GM18861 (cell line): ENCODE measurements at regions not wholly inside any gene's neighbourhood (a gene's known extent, or its start where the extent isn't known, plus 50 kb on each side); places are given as distances from the start of the nearest gene placed in this dataset.
"Not testable (repeated sequence)": the region's sequence is repeated elsewhere in the genome, so short reads cannot be mapped to it uniquely, and the experiment has no call there.

Experiments used
- ATAC-seq: cut with Tn5 transposase; IDR thresholded peaks from one replicate; pipeline ENCODE4 v1.9.1; 2021; ENCODE audit not compliant: unreplicated experiment

DNA sequence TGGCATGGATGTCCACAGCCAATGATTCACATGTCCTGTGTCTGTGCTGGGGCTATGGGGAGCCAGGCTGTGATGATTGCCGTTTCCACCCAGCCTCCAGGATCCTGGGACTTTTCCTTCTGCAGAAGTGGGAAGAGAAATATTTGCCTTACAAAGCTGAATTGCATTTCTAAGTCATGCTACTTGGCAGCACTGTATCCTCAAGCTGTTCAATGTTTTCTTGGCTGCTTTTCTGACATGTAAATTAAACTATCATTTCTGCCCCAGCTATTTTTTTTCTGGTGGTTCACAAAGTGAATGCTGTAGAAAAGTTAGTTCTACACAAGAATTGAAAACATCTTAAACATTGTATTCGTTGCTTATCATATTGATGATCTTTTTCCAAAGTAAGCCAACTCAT lies 51.9 kb upstream of the TCERG1L start:
- ATAC-seq: no peak

- no peak for ATAC-seq
These were observed 60.0 kb upstream of the TCERG1L start for GRCh38 chr10:131371571-131371970.

DNA sequence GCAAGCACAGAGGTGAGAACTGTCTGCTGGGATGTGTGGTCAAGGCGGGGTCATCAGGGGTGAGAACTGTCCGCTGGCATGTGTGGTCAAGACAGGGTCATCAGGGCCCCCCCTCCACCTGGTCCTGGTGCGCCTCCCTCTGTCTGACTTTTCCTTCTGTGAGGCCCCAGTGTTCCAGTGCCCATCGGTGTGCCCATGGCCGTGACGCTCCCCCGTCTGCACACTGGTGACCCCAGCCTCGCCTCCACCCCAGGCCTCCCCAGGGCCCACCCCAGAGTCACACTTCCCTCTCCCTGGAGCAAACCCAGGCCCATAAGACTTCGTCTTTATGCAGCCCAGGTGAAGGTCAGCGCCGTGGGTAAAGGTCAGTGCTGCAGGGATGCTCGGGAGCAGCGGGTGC lies 70.1 kb upstream of the TCERG1L start:
- ATAC-seq: no peak

- ATAC-seq: not testable (repeated sequence)
These were observed 73.8 kb upstream of the TCERG1L start for GRCh38 chr10:131385161-131385872.

- no peak for ATAC-seq
These were observed 75.6 kb upstream of the TCERG1L start for GRCh38 chr10:131387018-131387529.

DNA sequence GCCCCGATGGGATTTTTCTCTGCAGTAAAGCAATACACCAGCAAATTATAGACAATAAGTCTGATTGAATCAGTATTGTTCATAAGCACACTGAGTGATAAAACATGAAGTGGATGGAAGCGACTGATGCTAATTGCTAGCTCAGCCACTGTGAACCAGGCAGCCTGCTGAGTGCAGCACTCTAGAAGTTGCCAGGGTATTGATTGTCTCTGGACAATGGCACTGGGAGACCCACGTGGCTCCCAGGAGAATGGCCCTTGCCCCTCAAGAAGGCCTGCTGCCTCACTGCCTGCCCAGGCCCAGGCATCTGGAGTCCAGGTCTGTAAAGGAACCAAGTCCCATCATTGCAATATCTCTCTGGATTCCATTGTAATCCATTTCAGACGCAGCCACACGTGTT lies 80.4 kb upstream of the TCERG1L start:
- no peak for ATAC-seq

- ATAC-seq: no peak
These were observed 84.9 kb upstream of the TCERG1L start for GRCh38 chr10:131396121-131397050.

GRCh38 chr10:131398166-131398565 lies 86.6 kb upstream of the TCERG1L start:
- ATAC-seq: no peak

DNA sequence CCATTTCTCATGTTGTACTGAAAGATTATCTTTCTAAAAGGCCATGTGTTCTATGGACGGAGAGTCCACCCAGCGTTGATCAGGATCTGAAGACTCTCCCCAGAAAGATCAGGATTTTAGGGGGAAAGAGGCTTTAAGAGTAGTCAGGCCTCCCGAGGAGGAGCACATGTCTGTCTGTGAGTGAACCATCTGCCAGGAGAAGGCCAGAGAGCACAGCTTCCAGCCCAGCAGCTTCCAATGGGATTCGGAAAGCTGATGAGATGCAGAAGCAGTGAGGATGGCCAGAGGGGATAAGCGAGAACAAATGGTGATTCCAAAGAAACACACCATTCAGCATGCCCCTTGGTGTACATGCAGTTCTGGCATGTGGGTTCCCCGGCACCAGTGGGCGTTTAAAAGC lies 88.5 kb upstream of the TCERG1L start:
- ATAC-seq: no peak

GRCh38 chr10:131400513-131400912 lies 89.0 kb upstream of the TCERG1L start:
- ATAC-seq: no peak

GRCh38 chr10:131402771-131403650 lies 91.5 kb upstream of the TCERG1L start:
- ATAC-seq: no peak

GRCh38 chr10:131403936-131404335 lies 92.4 kb upstream of the TCERG1L start:
- no peak for ATAC-seq

- ATAC-seq: no peak
These were observed 93.4 kb upstream of the TCERG1L start for GRCh38 chr10:131404886-131405285.

- ATAC-seq: no peak
These were observed 95.3 kb upstream of the TCERG1L start for GRCh38 chr10:131406676-131407392.

- ATAC-seq: no peak
These were observed 107.2 kb upstream of the TCERG1L start for GRCh38 chr10:131418681-131419080.

DNA sequence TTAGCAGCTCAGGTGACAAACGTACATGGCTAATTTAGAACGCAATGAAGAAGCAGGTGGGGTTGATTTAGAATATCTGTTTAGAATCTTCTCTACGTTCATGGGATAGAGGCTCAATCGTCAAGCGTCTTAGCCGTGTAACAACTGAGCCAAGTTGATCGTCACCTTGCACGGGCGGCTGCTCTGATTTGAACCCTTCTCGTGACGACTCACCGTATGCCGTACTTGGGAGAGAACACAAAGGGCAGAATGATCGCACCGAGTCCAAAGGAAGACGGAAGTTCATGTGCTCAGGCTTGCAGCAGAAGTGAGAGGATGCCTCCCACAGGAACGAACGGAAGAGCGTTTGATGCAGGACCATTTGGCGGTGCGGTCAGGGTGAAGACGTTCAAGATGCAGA lies 108.3 kb upstream of the TCERG1L start:
- ATAC-seq: no peak

GRCh38 chr10:131420867-131421266 lies 109.3 kb upstream of the TCERG1L start:
- ATAC-seq: no peak

GRCh38 chr10:131421381-131421780 lies 109.9 kb upstream of the TCERG1L start:
- no peak for ATAC-seq

- no peak for ATAC-seq
These were observed 111.2 kb upstream of the TCERG1L start for GRCh38 chr10:131422731-131423130.

GRCh38 chr10:131424053-131424452 lies 112.5 kb upstream of the TCERG1L start:
- no peak for ATAC-seq
